LNCaP clone FGC (cell line): ENCODE measurements at regions not wholly inside any gene's neighbourhood (a gene's known extent, or its start where the extent isn't known, plus 50 kb on each side); places are given as distances from the start of the nearest gene placed in this dataset.
A peak's percentile ranks its signal among the peaks of the same experiment; 100 is the strongest.

ENCODE experiments used
- DNase-seq: peaks from one replicate; pipeline ENCODE4 v3.0.0-alpha.2; 2011; ENCODE audit warnings: low read depth
- H3K4me3 ChIP-seq: 2 replicates; pipeline ENCODE4 v1.5.1; 2011; ENCODE audit warnings: mild to moderate bottlenecking, low read depth, low read length, control low read depth
- CTCF ChIP-seq: IDR thresholded peaks from 2 replicates; pipeline ENCODE4 v1.5.1; 2012; ENCODE audit warnings: mild to moderate bottlenecking; ENCODE audit not compliant: control insufficient read depth, insufficient read depth; ENCODE audit errors: extremely low read depth

DNA sequence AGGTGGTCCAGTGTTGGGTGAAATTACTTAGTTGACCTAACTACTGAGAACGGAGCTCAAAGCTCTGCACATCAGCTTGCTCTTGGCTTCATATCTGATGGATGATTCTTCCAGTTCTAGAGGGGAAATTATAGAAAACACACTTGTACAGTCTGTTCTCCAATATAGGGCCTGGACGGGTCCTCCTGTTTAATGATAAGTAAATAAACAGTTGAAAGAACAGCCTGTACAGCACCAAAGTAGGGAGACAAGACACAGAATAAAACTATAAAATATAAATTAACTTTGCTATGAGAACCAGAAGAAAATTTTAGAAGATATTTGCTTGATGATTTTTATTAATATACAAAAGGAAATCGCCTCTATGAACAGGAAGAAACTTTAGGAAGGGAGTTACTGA, 271.7 kb downstream of the STK31 start:
- H3K4me3 ChIP-seq, result no peak overlapping the region
- peak; percentile 62 for DNase-seq
- no peak for TF ChIP-seq CTCF

GRCh38 chr7:24005517-24005916, 278.5 kb upstream of the NPY start:
- no peak for DNase-seq
- H3K4me3 ChIP-seq, result no peak overlapping the region
- no peak for TF ChIP-seq CTCF

DNA sequence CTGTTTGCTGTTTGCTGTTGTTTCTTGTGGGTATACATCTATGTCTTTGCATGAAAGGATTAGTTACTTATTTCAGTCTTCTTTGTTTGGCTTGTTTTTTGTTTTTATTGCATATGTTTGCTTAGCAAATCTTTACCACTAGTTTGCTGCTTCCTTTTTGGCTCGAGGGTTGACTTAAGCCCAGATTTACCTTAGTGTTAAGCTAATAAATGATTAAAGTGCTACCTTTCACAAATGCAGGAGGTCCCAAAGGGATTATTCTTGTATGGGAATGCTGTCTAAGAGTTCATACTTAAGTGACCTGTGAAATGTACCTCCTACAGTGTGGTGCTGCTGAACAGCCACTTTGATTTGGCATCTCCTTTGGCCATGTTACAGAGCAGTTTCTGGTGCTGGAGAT, 273.5 kb upstream of the NPY start:
- H3K4me3 ChIP-seq, result no peak overlapping the region
- DNase-seq, result peak; percentile 59
- TF ChIP-seq CTCF, result no peak

GRCh38 chr7:24017519-24017918, 266.5 kb upstream of the NPY start:
- H3K4me3 ChIP-seq, result no peak overlapping the region
- TF ChIP-seq CTCF, result no peak
- DNase-seq, result no peak

DNA sequence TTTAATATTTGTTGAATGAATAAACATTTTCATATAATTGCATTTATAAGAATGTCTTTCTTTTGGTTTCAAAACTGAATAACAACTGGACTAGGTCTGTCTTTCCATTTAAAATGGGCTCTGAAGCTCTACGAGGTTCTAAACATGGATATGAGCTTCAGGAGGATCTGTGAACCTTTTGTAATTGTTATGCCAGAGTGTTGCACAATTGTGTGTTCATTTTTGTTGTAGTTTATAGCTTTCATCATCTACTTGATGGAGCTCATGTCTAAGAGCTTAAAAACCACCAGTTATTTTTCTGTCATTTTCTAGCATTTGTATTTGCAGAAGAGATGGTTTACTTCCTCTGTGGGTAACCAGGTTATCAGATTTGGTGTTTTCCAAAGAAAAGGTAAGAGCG, 265.7 kb upstream of the NPY start:
- H3K4me3 ChIP-seq, result no peak overlapping the region
- no peak for DNase-seq
- TF ChIP-seq CTCF, result no peak

GRCh38 chr7:24019841-24020240, 264.1 kb upstream of the NPY start:
- no peak for DNase-seq
- no peak overlapping the region for H3K4me3 ChIP-seq
- TF ChIP-seq CTCF, result no peak

DNA sequence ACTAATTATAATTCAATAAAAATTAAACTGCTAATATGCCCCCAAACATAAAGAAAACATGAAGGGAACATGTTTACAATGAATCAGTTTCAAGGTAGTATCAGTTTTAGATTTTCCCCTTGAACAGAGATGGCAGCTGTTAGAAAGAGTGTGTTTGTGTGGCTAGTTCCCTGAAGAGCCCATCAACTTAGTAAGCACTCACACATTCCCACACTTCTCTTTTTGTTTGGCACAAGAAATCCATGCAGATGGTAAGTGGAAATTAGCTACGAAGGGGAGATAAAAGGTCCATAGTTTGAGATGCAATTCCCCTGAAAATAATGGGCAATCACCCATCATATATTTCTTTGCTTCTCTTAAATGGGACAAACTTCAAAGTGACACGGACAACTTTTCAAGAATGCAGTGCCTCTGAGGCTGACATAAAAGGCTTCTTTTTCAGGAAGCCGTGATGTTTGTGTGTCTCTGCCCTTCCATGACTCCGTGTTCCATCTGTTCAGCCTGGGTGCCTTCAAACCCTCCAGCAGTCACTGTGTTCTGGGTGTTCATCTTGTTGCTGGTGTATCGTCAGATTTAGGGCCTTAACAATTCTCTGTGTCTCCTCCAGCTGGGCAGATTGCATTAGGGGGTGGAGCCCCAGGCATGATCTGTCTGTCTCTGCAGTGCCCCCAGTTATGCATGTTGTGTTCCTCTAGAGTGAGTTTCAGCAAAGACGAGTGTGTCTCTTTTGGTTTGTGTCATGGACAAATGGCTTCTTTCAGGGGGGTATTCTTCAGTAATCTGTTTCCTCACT, 259.5 kb upstream of the NPY start:
- TF ChIP-seq CTCF, result no peak
- no peak for DNase-seq
- H3K4me3 ChIP-seq, result no peak overlapping the region
